GM18499 (cell line): ENCODE measurements at regions not wholly inside any gene's neighbourhood (a gene's known extent, or its start where the extent isn't known, plus 50 kb on each side); places are given as distances from the start of the nearest gene placed in this dataset.
"Not testable (repeated sequence)": the region's sequence is repeated elsewhere in the genome, so short reads cannot be mapped to it uniquely, and the experiment has no call there.

Experiments
- ATAC-seq: cut with Tn5 transposase; IDR thresholded peaks from one replicate; pipeline ENCODE4 v1.9.1; 2021; ENCODE audit warnings: moderate number of reproducible peaks; ENCODE audit not compliant: insufficient read depth, unreplicated experiment

DNA sequence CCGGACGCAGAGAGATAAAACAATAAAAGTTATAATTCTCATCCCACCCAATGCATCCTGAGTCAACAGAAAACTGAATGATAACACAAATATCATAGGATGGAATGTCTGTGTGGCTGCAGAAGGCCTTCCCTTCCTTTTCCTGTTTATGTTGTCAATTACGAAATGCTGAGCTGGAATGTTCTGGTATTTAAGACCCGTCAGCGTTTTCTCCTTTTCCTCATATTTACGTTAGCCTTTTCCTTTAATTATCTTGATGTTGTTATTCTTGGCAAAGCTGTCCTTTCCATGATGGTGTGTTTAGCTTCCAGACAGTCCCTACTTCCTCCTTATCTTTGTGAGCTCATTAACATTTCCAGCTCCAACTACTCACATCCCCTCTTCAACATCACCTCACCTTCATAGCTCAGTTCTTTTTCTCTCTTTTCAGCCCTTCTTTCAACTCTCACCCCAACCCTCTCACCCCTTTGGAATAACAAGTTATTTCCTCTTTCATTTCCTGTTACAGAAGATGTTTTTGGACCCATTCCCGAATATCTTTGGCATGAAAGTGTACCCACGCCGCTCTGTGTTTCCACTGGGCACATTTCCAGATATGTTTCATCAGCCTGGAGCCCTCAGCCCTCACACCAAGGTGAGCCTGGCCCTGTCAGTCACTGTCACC, 221.6 kb downstream of the NR2F1-AS1 start:
- ATAC-seq, result no peak

- ATAC-seq, result no peak
Measured at GRCh38 chr5:93358176-93358575, 222.8 kb downstream of the NR2F1-AS1 start.

DNA sequence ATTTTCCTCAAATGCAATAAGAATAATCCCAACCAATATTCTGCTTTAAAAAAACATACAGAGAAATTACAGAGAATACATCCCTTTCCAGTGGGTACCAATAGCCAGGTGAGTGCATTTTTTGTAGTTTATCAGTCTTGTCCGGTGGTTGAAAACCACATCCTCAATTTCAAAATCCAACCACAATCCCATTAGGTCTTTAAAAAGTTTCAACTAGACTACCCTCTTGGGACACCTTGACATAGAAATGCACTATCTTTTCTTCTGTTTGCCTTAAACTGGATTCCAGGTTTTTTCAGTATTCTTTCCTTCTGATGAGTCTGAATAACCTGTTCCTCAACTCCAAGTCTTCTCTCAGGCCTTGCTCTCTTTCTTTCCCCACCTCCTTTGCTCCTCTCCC, 223.3 kb downstream of the NR2F1-AS1 start:
- ATAC-seq, result no peak

- no peak for ATAC-seq
Measured at GRCh38 chr5:93355691-93356090, 225.3 kb downstream of the NR2F1-AS1 start.

- no peak for ATAC-seq
Measured at GRCh38 chr5:93352186-93352585, 228.8 kb downstream of the NR2F1-AS1 start.

DNA sequence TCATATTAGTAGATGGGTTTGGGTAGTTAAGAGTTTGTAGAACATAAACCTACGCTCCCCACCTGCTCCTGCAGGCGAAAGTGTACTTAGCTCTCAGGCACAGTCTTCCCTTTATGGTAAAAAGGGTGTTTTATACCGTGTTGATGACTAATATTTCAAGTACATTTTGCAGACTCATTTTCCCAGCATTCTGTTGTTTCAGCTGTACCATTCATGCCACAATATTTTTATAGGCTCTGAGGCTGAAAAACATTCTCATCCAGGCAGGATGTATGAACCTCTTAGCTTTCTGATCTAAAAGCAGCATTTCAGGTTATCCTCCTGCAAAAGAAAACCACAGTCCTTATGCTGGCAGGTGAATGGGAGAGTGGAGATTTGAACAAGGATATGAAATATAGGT, 231.4 kb downstream of the NR2F1-AS1 start:
- ATAC-seq, result no peak

GRCh38 chr5:93348231-93348630, 232.8 kb downstream of the NR2F1-AS1 start:
- ATAC-seq, result no peak

DNA sequence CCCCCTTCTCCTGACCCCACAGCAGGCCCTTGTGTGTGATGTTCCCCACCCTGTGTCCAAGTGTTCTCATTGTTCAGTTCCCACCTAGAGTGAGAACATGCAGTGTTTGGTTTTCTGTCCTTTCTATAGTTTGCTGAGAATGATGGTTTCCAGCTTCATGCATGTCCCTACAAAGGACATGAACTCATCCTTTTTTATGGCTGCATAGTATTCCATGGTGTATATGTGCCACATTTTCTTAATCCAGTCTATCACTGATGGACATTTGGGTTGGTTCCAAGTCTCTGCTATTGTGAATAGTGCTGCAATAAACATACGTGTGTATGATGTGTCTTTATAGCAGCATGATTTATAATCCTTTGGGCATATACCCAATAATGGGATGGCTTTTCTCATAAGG, 234.2 kb downstream of the NR2F1-AS1 start:
- not testable (repeated sequence) for ATAC-seq

- ATAC-seq, result no peak
Measured at GRCh38 chr5:93346301-93346700, 234.7 kb downstream of the NR2F1-AS1 start.

DNA sequence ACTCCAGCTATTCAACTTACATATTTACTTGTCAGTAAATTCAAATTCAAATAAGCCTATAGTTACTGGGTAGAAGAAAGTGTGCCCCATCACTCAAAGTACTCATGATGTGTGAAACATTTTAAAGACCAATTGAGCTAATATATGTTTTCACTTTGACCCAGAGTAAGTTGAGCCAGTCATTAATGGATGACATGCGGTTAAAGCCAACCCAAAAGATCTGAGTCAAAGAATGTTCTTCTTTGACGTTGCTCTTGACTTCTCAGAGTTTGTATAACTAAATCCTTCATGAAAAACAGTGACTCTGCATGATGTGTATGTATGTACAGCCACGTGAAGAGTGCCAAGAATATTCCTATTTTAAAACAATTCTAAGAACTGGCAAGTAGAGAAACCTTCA, 237.4 kb downstream of the NR2F1-AS1 start:
- no peak for ATAC-seq

DNA sequence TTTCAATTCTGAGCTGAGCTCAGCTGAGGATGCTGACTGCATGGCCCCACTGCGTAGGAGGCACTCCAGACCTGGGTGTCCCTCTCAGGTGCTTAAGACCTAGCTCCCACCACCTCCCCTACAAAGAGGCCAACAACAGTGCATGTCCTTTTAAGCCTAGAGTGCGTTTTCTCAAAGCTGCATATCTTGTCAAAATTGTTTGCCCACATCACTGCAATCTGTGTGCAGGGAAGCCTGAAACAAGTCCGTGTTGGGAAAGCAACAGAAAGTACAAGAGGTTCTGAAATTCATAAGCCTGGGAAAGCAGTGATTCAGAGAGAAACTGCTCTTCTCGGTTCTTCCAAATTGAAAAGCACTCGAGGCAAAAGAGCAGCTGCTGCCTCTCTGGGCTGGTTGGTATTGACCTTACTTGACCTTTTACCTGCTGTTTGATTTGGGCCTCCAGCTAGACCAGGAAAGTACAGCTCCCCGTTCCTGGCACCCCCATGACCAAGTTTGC, 238.4 kb downstream of the NR2F1-AS1 start:
- peak; percentile 73 for ATAC-seq

GRCh38 chr5:93340881-93341280, 240.1 kb downstream of the NR2F1-AS1 start:
- ATAC-seq, result no peak

GRCh38 chr5:93337138-93337537, 243.9 kb downstream of the NR2F1-AS1 start:
- no peak for ATAC-seq

DNA sequence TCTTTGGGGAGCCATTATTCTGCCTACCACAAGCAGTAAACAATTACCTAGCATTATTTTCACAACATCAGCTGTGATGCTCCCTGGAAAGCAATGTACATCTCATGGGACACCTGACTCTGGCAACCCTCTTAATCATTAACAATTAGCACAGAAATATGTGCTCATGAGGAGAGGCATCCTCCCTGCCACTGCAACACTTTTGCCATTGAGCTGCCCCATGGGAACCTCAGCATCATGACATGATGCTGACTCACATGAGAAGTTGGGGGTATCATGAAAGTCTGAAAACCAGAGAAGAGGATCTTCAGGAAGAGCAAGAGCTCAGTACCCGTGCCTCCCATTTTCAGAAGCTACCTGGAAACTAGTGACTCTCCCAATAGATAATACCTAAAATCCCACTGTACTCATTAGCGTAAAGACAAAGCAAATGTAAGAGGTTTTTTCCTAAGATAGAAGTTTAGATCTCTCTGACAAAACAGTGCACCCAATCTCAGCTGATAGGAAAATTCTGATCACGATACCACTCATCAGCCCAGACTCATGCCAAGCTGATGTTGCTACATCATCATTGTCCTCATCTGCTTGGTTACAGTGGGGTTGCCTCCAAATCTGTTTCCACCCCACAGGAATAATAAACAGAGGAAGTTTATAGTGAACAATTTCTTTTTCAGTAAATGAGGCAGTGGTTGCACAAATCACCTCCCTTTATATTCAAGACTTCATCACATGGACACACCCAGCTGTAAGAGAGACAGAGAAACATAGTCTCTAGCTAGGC, 244.5 kb downstream of the NR2F1-AS1 start:
- ATAC-seq, result no peak

- no peak for ATAC-seq
Measured at GRCh38 chr5:93331863-93332262, 249.2 kb downstream of the NR2F1-AS1 start.

DNA sequence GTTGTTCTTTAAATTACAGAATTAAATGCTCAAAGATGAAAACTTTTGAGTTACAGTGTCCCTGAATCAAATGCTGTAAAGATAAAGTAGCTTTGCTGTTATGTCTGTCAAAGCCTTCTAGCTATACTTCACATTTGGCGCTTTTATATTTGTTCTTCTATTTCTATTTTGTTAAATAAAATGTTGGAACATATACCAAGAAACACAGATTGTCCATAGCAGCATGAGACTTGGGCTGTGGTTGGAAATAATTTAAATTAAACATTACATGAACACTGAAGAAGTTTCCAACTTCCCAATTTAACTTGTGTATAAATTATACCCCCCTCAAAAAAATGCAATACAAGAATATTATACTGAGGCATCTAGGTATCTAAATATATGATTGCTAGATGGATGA, 249.8 kb downstream of the NR2F1-AS1 start:
- ATAC-seq, result no peak

DNA sequence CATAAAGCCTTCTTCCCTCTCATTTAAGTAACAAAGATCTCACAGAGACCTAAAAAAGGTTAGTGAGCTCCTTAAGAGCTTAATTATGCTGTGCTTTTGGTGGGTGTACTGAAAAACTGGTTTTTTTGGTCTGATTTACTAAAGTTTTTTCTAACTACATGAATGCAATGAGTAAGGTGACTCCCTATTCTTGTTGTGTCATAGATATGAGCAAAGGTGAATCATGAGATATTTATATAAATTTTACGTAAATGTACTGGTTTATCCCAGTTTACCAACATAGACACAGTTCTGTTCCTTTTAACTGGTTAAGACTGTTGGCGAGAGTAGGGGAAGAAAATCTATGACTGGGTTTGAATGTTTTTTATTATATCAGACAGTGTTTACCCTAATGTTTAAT, 250.5 kb downstream of the NR2F1-AS1 start:
- no peak for ATAC-seq

DNA sequence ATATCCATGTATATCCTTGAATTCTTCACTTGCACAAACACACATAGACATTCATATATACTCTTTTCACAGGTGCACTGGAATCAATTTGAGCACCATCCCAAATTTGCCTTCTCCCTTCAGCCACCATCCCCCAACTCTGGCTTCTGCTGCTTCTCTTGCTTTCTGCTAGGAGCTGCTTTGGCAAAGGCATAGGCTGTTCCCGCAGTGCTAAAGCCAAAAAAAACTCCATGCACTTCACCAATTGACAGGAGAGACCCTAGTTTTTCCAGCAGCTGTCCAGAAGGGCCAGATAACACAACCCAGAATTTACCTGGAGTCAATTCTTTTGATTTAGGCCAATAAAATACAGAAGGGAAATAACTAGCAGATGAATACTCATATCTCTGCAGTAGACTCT, 251.3 kb downstream of the NR2F1-AS1 start:
- no peak for ATAC-seq

- no peak for ATAC-seq
Measured at GRCh38 chr5:93328833-93329232, 252.2 kb downstream of the NR2F1-AS1 start.

DNA sequence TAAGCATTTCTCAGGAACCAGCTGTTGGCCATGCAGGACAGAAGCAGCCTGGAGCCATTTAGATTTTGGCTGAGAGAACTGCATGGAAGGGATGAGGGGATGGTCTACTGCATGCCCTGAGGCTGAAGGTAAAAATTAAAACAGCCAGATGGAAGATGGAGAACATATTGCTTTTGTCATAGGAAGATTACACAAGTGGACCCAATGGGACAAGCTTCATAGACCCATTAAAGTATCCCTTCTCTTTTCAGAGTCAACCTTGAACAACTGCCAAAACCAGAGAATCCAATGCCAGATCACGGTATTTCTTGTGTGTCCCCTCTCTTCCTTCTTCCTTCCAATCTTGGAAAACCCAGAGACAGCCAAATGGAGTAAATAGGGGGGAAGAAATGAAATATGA, 253.4 kb downstream of the NR2F1-AS1 start:
- no peak for ATAC-seq

DNA sequence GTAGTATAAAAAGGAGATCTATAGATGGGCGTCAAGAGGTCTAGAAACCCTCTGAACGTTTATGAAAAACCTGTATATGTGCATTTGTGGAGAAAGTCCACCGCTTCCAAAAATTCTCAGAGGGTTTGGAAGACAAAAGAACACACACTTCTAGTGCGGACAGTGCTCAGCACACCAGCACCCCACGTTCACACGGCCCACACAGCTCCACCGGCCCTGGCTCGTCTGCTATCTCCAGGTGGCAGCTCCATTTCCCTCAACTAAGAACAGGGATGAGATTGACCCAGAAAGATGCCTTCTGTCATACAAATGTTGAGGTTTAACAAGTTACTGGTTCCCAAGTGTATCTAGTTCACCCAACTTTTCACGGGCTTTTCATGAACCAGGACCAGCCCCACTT, 255.1 kb downstream of the NR2F1-AS1 start:
- no peak for ATAC-seq
